HG02840 (cell line): ENCODE measurements at regions not wholly inside any gene's neighbourhood (a gene's known extent, or its start where the extent isn't known, plus 50 kb on each side); places are given as distances from the start of the nearest gene placed in this dataset.
"Not testable (repeated sequence)": the region's sequence is repeated elsewhere in the genome, so short reads cannot be mapped to it uniquely, and the experiment has no call there.

Experiments
- ATAC-seq: cut with Tn5 transposase; IDR thresholded peaks from one replicate; pipeline ENCODE4 v1.9.1; 2021; ENCODE audit warnings: mild to moderate bottlenecking, moderate library complexity, moderate number of reproducible peaks; ENCODE audit not compliant: unreplicated experiment, low FRiP score

DNA sequence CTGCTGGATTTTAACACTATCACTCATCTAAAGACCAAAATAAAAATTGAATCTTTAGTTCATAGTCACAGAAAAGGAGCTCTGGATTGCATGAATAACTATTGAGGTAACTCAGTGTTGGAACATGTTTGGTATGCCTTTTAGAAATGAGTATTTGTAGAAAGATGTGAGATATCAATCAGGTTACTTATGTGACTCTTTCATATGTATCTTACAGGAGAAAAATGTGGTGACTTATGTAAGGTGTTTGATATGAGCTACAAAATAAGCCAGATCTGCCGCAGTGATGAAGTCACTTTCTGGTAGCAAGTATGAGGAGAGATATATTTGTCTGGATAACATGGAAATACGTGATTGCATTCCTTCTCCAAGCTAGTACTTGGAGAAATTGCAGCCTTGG is 1653.3 kb upstream of the PCDH7 start:
- ATAC-seq: no peak

DNA sequence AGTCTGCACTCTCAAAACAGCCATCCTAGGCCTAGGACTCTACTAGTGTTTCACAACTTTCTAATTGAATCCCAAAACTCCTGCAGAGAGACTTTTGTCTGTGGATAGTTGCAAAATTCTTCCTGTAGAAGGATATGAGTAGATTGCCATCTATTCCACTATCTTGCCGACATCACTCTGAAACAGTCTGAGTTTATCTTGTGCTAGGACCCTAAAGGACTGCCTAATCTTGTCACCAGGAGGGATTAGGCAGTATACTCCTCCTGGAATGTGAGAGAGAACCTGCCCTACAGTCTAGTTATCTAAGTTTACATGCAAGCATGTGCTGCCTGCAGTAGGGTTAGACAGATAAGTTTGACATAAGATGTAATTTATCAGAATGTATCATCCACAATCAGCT is 1646.6 kb upstream of the PCDH7 start:
- ATAC-seq: no peak

DNA sequence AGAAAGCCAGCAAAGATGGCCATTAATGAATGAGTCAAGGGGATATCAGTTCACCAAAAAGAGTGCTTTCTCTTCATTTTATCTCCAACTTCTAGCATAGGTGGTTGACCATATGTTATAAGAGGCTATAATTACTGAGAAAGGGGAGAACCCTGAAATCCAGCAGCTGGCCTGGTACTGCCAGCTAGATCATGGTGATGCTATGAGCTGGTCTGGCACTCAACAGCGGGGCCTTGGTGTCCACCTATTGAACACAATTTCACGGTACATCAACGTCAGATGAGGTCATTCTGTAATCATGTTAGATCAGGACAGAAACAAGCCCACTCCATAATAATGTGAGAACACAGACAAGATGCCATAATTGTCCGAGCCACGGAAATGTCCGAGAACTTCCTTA is 1644.8 kb upstream of the PCDH7 start:
- no peak for ATAC-seq

DNA sequence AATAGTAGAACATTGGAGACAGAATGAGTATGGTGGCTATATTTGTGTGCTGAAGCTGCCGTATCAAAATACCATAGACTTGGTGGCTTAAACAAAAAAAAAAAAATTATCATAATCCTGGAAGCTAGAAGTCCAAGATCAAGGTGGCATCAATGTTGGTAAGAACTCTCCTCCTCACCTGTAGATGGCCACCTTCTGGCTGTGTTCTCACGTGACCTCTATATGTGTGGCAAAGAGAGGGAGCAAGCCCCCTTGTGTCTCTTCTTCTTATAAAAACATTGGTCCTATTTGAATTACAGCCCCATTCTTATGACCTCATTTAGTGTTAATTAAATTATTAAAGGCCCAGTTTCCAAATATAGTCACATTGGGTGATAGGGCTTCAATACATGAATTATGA is 1640.9 kb upstream of the PCDH7 start:
- no peak for ATAC-seq

DNA sequence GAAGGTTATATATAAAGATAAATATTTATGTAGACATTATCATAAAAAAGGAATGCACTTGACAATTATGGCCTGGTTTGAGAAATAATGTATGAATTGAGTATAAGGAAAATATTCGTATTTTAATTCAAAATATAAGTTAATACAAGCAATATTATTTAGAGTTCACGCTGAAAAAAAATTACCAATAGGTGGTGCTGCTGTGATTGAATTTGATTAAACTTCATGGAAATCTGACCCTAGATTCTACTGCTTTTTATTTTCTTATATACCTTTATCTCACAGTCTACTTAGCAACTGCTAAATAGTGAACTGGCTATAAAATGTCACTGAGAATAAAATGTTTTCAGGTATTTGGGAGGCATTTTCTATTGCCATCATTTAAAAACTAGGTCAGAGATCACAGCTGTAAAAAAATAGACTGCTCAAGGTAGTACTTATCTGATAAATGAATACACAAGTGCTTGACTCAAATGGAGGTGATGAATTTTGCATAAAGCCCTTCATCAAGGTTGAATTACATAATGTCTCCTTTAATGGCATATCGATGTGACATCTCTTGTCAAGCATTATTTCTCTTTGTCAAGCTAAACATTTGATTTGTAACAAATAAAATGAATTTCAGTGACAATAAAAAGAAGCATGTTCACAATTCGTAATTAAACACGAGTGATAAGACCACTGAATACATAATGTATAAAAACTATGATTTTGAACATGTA is 1638.8 kb upstream of the PCDH7 start:
- no peak for ATAC-seq

DNA sequence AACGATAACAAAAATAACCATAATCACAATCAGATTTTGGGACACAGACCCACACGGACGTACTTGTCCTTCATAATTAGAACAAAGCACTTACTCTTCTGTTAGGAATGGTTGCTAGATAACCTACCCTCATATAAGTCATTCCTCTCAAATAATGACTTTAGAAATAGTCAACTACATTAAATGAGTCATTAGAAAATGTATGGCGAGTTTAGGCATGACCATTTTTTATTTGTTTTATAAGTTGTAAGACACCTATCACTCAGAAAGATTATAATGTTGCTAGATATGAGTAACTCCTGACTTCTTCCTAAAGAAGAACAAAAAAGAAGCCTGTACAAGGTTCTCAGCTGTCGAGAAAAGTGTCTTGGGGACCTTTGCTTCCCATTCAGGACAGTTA is 1637.5 kb upstream of the PCDH7 start:
- no peak for ATAC-seq

DNA sequence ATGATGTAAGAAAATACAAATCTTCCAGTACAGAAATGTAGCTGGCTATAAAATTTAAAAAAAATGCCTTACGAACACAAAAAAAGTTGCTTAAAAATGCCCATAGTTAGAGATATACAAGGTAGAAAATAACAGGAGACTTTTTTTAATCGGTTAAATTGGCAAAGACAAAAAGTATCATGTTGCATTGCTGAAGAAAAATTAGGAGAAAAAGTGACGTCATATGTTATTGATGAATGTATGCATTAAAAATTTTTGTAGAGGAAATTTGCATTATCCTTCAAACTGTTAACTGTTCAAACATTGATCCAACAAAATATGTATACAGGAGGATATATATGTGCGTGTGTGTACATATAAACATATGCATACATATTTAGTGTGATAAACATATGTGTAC is 1634.4 kb upstream of the PCDH7 start:
- no peak for ATAC-seq

DNA sequence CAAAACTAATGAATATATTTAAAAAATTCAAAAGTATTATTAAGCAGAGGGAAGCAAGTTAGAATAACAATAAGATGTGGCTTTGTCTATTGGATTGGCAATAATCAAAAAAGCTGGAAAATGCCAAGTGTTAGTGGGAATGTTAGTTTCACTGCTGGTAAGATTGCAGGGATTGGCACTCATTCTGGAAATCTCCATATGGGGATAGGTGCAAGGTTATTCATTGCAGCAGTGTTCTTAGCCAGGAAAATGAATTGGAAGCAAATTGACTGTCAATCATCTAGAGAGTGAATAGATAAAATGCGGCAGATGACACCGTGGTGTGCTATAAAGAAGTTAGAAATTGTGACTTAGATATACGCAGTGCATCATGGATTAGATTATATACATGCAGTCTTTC is 1615.5 kb upstream of the PCDH7 start:
- ATAC-seq: no peak

DNA sequence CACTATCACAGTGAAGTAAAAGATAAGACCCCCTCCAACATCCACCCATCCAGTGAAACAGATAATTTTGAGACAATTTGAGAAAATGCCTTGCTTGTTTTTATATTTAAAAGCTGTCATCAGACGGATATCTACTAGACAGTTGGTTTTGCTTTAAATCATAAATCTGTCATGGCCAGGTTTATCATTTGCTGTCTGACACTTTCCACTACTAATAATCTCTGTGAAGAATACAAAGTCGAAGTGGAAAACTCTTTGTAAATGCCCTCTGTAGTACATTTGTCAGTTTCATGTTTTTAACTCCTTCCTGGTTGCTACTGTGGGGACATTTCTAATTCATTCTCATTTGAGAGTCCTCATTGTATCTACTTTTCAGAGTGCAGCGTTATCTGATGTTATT is 1606.2 kb upstream of the PCDH7 start:
- no peak for ATAC-seq

DNA sequence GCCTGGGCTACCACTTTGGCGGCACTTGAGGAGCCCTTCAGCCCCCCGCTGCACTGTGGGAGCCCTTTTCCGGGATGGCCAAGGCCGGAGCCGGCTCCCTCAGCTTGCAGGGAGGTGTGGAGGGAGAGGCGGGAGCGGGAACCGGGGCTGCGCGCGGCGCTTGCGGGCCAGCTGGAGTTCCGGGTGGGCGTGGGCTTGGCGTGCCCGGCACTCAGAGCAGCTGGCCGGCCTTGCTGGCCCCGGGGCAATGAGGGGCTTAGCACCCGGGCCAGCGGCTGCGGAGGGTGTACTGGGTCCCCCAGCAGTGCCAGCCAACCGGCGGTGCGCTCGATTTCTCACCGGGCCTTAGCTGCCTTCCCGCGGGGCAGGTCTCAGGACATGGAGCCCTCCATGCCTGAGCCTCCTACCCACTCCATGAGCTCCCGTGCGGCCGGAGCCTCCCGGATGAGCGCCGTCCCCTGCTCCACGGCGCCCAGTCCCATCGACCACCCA is 1602.9 kb upstream of the PCDH7 start:
- ATAC-seq: not testable (repeated sequence)

DNA sequence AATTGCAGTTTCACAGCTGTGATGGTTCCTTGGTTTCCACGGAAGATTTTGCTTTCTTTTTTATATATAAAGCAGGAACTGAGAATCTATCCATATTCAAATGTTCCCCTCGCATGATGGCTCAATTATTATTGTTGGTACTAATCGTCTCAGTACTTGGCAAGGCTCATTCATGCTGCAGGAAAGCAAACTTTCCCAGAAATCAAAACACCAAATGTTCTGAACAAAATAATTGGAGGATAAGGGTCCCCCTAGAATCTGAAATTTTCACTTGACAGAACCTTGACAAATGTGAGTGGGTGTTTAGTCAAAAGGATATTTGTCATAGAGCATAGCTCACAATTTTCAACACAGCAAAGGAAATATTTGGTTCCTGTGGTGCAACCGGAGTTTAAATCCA is 1598.6 kb upstream of the PCDH7 start:
- no peak for ATAC-seq

DNA sequence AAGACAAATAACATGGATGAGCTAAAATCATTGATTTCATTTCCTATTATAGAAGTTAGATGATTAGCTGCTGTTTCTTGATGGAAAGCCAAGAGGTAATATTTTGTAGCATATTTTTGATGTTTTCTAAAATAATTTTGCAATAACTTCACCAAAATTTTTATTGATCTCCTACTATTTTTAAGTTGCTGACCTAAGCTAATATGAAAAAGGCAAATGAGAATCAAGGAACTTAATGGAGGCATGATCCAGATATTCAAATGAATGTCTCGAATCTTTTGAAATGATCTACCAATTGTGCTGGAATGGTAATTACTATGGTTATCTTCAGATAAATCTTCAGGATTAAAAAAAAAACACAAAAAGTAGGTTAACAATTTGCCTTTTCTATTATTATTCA is 1591.4 kb upstream of the PCDH7 start:
- ATAC-seq: no peak

DNA sequence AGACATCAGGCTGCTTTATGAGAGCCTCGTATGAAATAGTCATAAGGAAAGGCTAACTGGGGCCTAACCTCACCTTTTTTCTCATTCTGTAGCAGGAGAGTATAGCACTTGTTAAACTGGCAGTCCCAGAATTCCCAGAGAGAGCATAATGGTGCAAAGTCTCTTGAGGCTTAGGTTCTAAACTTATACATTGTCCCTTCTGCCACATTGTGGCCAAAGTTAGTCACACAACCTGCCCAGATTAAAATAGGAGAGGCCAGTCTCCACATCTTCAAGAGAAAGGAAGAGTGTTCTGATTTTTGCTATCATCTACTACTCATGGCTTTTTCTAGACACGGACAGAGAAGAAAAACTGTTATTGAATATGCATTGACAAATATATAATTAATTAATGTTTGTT is 1588.9 kb upstream of the PCDH7 start:
- ATAC-seq: no peak

DNA sequence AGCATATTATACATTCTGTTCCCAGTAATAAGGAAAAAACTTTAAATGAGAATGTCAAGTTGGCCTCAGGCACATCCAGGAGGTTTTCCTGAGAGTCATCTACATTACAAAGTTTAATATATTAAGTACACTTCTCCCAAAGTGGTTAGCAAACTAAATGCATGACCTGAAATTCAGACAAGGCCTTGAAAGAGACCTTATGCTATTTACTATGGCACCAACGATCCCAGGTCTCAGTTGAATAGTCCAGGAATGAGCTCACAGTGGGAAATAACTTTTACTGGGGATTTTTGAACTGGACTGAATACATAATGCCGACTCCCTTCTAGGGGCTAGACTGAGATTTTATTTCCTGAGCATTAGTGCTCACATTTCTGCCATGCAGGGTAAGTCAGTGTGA is 1577.5 kb upstream of the PCDH7 start:
- no peak for ATAC-seq

DNA sequence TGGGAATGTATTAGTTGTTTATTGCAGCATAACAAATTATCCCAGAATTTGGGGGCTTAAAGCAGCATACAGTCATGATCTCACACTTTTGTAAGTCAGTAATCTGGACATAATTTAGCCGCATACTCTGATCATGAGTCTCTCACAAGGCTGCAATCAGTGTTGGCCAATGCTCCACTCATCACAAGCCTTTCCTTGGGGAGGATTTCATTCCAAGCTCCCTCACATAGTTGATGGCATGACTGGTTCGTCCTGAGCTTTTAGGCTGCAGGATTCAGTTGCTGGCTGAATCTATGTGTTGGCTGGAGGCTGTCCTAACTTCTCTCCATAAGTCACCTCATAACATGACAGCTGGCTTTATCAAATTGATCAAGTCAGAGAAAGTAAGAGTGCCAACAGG is 1568.6 kb upstream of the PCDH7 start:
- ATAC-seq: no peak

DNA sequence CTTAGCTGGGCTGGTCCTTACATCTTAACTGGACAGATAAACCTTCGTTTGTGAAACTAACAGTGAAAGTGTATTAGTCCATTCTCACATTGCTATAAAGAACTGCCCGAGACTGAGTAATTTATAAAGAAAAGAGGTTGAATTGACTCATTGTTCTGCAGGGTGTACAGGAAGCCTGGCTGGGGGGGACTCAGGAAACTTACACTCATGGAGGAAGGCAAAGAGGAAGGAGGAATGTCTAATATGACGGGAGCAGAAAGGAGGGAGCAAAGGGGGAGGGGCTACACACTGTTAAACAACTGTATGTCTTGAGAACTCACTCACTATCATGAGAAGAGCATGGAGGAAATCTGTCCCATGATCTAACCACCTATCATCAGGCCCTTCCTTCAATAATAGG is 1566.5 kb upstream of the PCDH7 start:
- ATAC-seq: no peak

DNA sequence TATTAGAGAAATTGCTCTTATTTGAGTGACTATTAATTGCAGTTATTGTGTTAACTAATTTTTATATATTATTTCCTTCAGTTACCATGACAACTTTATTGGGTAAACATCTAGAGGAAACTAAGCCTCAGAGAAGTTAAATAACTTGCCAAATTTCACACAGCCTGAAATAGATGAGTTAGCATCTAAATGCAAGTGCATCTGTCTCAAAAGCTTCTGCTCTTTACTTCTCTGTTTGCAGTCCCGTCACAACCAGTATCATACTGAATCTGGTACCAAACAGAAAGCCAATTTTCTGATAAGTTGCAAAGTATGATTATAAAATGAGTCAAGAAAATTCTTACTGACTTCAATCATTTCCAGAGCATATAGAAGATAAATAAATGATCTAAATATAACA is 1544.9 kb upstream of the PCDH7 start:
- ATAC-seq: no peak

DNA sequence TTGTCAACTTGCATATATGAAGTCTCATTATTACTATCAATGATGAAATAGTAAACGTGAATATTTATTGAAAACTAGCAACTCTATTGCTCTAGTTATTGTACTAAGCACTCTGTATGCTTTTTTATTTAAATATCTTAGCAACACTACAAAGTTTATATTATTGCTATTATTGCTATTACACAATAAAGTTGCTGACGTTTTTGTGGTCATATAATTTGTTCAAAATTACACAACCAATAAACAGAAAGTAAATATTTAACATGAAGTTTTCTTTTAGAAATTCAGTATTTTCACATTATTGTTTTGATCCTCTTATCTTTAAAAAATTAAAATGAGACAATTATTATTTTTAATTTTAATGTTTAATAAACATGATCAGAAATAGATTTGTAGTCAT is 1521.1 kb upstream of the PCDH7 start:
- ATAC-seq: no peak

DNA sequence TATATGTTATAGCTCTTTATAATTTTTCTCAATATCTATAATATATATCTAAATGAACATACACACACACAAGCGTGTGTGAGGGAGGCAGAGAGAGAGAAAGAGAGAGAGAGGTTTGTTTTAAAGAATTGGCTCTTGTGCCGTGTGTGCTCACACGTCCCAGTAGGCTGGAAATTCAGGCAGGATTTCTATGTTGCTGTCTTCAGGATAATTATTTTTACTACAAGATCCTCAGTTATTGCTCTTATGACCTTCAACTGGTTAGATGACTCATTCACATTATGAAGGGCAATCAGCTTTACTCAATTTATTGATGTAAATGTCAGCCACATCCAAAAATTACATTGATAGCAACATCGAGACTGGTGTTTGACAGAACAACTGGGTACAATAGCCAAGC is 1520.7 kb upstream of the PCDH7 start:
- no peak for ATAC-seq

DNA sequence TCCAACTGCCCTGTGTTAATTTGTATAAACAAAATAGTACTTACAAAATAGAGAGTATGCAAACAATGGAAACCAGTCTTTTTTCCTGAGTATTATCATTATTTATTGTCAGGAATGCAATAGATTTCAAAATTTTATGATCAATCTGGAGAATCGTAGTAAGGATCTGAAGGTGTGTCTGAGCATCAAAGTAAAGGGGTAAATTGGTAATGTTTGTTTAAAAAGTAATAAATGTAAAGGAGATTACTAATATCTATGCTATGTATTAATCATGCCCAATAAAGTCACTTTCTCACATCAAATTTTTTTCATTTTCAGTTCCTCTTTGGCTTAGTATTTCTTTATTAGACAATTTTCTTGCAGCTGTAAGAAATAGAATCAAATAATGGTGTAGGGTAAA is 1507.1 kb upstream of the PCDH7 start:
- no peak for ATAC-seq

DNA sequence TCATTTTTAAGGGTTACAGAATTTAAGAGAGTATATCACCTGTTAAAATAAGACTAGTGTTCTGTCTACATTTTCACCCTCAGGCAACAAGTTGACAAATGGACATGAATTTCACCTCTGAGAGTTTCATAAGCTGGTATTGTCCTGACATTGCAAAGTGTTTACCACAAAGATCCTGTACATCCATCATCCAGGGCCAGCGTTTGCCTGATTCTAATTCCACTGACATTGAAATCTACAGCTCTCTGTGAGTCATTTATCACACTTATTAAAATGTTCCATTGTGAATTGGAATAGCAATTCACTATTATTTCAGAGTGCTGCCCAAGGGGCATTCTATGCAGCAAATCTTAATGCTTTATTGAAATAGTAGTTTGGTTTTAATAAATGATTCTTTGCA is 1499.4 kb upstream of the PCDH7 start:
- no peak for ATAC-seq

DNA sequence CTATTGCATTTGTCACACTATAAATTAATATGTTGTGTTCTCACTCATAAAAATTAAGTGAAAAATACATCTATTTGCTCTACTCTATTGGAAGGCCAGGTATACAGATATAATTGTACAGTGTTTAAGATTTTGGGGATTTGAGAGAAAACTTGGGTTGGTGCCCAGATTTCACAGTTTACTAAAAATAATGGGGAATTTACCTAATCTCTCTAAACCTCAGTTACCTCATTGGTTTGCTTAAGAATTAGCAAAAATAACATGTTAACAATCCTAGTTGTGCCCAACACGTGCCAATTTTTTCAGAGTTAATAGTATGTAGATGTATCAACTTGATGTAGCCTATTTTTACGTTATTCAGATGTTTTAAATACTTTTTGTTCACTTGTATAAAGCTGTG is 1495.3 kb upstream of the PCDH7 start:
- no peak for ATAC-seq

DNA sequence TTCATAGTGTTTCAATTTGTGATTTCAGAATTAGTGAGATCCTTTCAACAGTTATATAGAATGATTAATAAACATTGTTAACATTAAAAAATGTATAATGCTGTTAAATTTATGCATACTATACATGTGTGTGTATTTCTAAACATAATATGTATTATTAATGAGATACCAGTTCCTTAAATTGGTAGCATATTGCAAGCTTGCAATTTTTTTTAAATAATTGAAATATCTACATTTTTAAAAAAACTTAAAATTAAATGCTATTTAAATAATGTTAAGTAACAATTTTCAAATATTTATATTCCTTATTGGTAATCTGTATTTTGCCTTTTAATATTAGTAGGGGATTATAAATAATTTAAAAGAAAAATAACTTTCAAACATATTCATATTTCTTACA is 1479.5 kb upstream of the PCDH7 start:
- no peak for ATAC-seq
